Mammary epithelial cell (primary cell): ENCODE measurements at regions not wholly inside any gene's neighbourhood (a gene's known extent, or its start where the extent isn't known, plus 50 kb on each side); places are given as distances from the start of the nearest gene placed in this dataset.

ENCODE experiments used
- CTCF ChIP-seq, 2 donors: IDR thresholded peaks in 1 of 2; conservative IDR thresholded peaks in 1 of 2; 2 replicates each; pipeline ENCODE4 v1.5.1; 2011 to 2012; ENCODE audit warnings: inconsistent platforms in 2 of 2, low read length in 2 of 2, mild to moderate bottlenecking in 2 of 2, control low read depth in 1 of 2, low read depth in 1 of 2; ENCODE audit not compliant: insufficient read depth in 1 of 2; ENCODE audit errors: extremely low read depth in 1 of 2
- EZH2 ChIP-seq: IDR thresholded peaks from 2 replicates; pipeline ENCODE4 v1.6.1; 2012; ENCODE audit warnings: low read length, inconsistent platforms, borderline replicate concordance

GRCh38 chr3:137343283-137343682 lies 385.5 kb downstream of the IL20RB start:
- TF ChIP-seq CTCF (conservative IDR thresholded peaks at IDR 0.05 in 1 of 2, IDR thresholded peaks at IDR 0.05 in 1 of 2; ENCODE audit: extremely low read depth in 1 of 2, insufficient read depth in 1 of 2, low read depth in 1 of 2, low read length in 2 of 2) (no peak), EZH2 (no peak)
